DND-41 (cell line): ENCODE measurements at regions not wholly inside any gene's neighbourhood (a gene's known extent, or its start where the extent isn't known, plus 50 kb on each side); places are given as distances from the start of the nearest gene placed in this dataset.

Experiments used
- CTCF ChIP-seq: IDR thresholded peaks from 2 replicates; pipeline ENCODE4 v1.5.1; 2012; ENCODE audit warnings: borderline replicate concordance, low read length, moderate library complexity, mild to moderate bottlenecking; ENCODE audit not compliant: poor library complexity, severe bottlenecking; ENCODE audit errors: extremely low read depth
- EZH2 ChIP-seq: IDR thresholded peaks from 3 replicates; pipeline ENCODE4 v1.6.1; 2012; ENCODE audit warnings: borderline replicate concordance, low read depth, mild to moderate bottlenecking, moderate library complexity, low read length, inconsistent platforms; ENCODE audit not compliant: severe bottlenecking

GRCh38 chr13:73720216-73720840 lies 413.9 kb downstream of the KLF12 start:
- TF ChIP-seq CTCF (no peak), EZH2 (no peak)
